HCT116 (cell line): ENCODE measurements at regions not wholly inside any gene's neighbourhood (a gene's known extent, or its start where the extent isn't known, plus 50 kb on each side); places are given as distances from the start of the nearest gene placed in this dataset.

ENCODE experiments used
- ATAC-seq: fragments of 200-7000 bp; cut with Tn5 transposase; 2 replicates; pipeline ENCODE4 v1.9.1; 2020; ENCODE audit warnings: mild to moderate bottlenecking, moderate library complexity
- BruUV-seq: library from RNA; stranded (reverse); fragments of 400-500 nt; replicated peaks from 2 replicates; lab custom pipeline; 2021; lab: Mats Ljungman, UMichigan
- CTCF ChIA-PET: fragments of 300-600 bp; sonication (Branson Sonifier 250); formaldehyde crosslinking; loops from one replicate; lab custom pipeline; 2021; ENCODE audit warnings: antibody characterized with exemption; lab: Charles Lee
- POLR2A ChIA-PET: fragments of 300-600, 350-600 bp; sonication (Branson Sonifier 250); formaldehyde crosslinking; loops from one replicate; lab custom pipeline; 2021; ENCODE audit warnings: antibody characterized with exemption; lab: Charles Lee
- RAD21 ChIA-PET, 2 experiments: fragments of 300-600 bp; sonication (Branson Sonifier 250); formaldehyde crosslinking; loops; one replicate each; lab custom pipeline; 2023; ENCODE audit warnings: low total read pairs in 2 of 2; ENCODE audit not compliant: uncharacterized antibody in 2 of 2, unreplicated experiment in 2 of 2, low non-redundant PET in 1 of 2; lab: Charles Lee
- DNase-seq: peaks from one replicate; pipeline ENCODE4 v3.0.0-alpha.2; 2010; ENCODE audit warnings: low read depth, low spot score
- H2AFZ ChIP-seq: fragments of 200-600 bp; shearing (Covaris generic), sonication (generic); 2 replicates; pipeline ENCODE4 v1.6.1; 2017; ENCODE audit warnings: low read depth, mixed run types, mixed read lengths, antibody characterized with exemption, low read length; ENCODE audit not compliant: poor library complexity, severe bottlenecking
- H3K27ac ChIP-seq: 2 replicates; pipeline ENCODE4 v1.5.1; 2012; ENCODE audit warnings: low read depth, low read length
- H3K27me3 ChIP-seq: fragments of 200-600 bp; sonication (generic); 2 replicates; pipeline ENCODE4 v1.6.1; 2016; ENCODE audit warnings: mixed run types, low read length, mixed read lengths; ENCODE audit not compliant: insufficient read depth
- H3K36me3 ChIP-seq, 2 experiments: fragments of 200-500 bp in 1 of 2; fragments of 200-600 bp in 1 of 2; sonication (Bioruptor generic) in 1 of 2; sonication (generic) in 1 of 2; 2 replicates each; pipeline versions ENCODE4 v1.5.1 to v1.6.1; 2014 to 2016; ENCODE audit warnings: low read length in 2 of 2, inconsistent platforms in 1 of 2, mixed read lengths in 1 of 2, mixed run types in 1 of 2; ENCODE audit not compliant: insufficient read depth in 2 of 2, control insufficient read depth in 1 of 2
- H3K4me1 ChIP-seq, 2 experiments: fragments of 200-600 bp in 1 of 2; sonication (generic) in 1 of 2; 2 replicates each; pipeline versions ENCODE4 v1.5.1 to v1.6.1; 2012 to 2017; ENCODE audit warnings: low read length in 2 of 2, inconsistent platforms in 1 of 2, mild to moderate bottlenecking in 1 of 2, mixed read lengths in 1 of 2, mixed run types in 1 of 2, moderate library complexity in 1 of 2; ENCODE audit not compliant: insufficient read depth in 2 of 2, control insufficient read depth in 1 of 2
- H3K4me2 ChIP-seq: fragments of 200-600 bp; sonication (generic); 2 replicates; pipeline ENCODE4 v1.6.1; 2017; ENCODE audit warnings: mixed run types, low read length, mixed read lengths
- H3K4me3 ChIP-seq, 2 experiments: fragments of 200-600 bp in 1 of 2; sonication (generic) in 1 of 2; replicated peaks in 1 of 2; 2 replicates each; pipeline ENCODE4 v1.5.1; 2011 to 2016; ENCODE audit warnings: low read length in 2 of 2, control low read depth in 1 of 2, low read depth in 1 of 2, mild to moderate bottlenecking in 1 of 2, mixed read lengths in 1 of 2, mixed run types in 1 of 2
- H3K79me2 ChIP-seq: fragments of 200-600 bp; sonication (generic); 2 replicates; pipeline ENCODE4 v1.6.1; 2017; ENCODE audit warnings: mild to moderate bottlenecking, mixed run types, low read length, moderate library complexity, mixed read lengths; ENCODE audit not compliant: insufficient read depth
- H3K9ac ChIP-seq: fragments of 200-600 bp; sonication (generic); 2 replicates; pipeline ENCODE4 v1.6.1; 2016; ENCODE audit warnings: low read length, mixed read lengths
- H3K9me2 ChIP-seq: fragments of 200-600 bp; sonication (generic), shearing (Covaris generic); 2 replicates; pipeline ENCODE4 v1.6.1; 2017; ENCODE audit warnings: mixed run types, mild to moderate bottlenecking, moderate library complexity; ENCODE audit not compliant: insufficient read depth
- H3K9me3 ChIP-seq, 2 experiments: fragments of 200-500 bp in 1 of 2; fragments of 200-600 bp in 1 of 2; sonication (Bioruptor generic) in 1 of 2; sonication (generic) in 1 of 2; 2 replicates each; pipeline ENCODE4 v1.6.1; 2014 to 2017; ENCODE audit warnings: low read length in 2 of 2, mixed read lengths in 2 of 2, inconsistent platforms in 1 of 2, low read depth in 1 of 2, mild to moderate bottlenecking in 1 of 2, mixed run types in 1 of 2, moderate library complexity in 1 of 2; ENCODE audit not compliant: control insufficient read depth in 1 of 2, insufficient read depth in 1 of 2
- H4K20me1 ChIP-seq: fragments of 200-600 bp; sonication (generic), shearing (Covaris generic); 2 replicates; pipeline ENCODE4 v1.6.1; 2017; ENCODE audit warnings: mixed run types, mild to moderate bottlenecking, moderate library complexity; ENCODE audit not compliant: insufficient read depth
- CBX3 ChIP-seq: IDR thresholded peaks from 2 replicates; pipeline ENCODE4 v1.6.1; 2012; ENCODE audit warnings: low read depth
- EGR1 ChIP-seq: IDR thresholded peaks from 2 replicates; pipeline ENCODE4 v1.6.1; 2012; ENCODE audit warnings: low read depth
- EZH2phosphoT487 ChIP-seq: fragments of 200-600 bp; IDR thresholded peaks from 2 replicates; pipeline ENCODE4 v1.6.1; 2018; ENCODE audit warnings: antibody characterized with exemption, borderline replicate concordance
- FOSL1 ChIP-seq: IDR thresholded peaks from 2 replicates; pipeline ENCODE4 v1.6.1; 2012; ENCODE audit warnings: low read depth
- MAX ChIP-seq: IDR thresholded peaks from 2 replicates; pipeline ENCODE4 v1.6.1; 2012
- POLR2AphosphoS5 ChIP-seq: IDR thresholded peaks from 2 replicates; pipeline ENCODE4 v1.6.1; 2011; ENCODE audit warnings: mild to moderate bottlenecking, low read depth, low read length, moderate library complexity
- RAD21 ChIP-seq: IDR thresholded peaks from 2 replicates; pipeline ENCODE4 v1.6.1; 2012; ENCODE audit warnings: low read depth, mild to moderate bottlenecking
- SIN3A ChIP-seq: IDR thresholded peaks from 2 replicates; pipeline ENCODE4 v1.6.1; 2012; ENCODE audit warnings: low read depth
- SRF ChIP-seq: IDR thresholded peaks from 2 replicates; pipeline ENCODE4 v1.6.1; 2012; ENCODE audit warnings: low read depth
- TCF7L2 ChIP-seq: IDR thresholded peaks from 2 replicates; pipeline ENCODE4 v1.7.0; 2011; ENCODE audit warnings: borderline replicate concordance, inconsistent platforms; ENCODE audit not compliant: insufficient read depth, insufficient read length; ENCODE audit errors: extremely low read depth
- YY1 ChIP-seq: IDR thresholded peaks from 2 replicates; pipeline ENCODE4 v1.6.1; 2011; ENCODE audit warnings: low read length, low read depth, moderate library complexity, mild to moderate bottlenecking; ENCODE audit not compliant: insufficient replicate concordance; ENCODE audit errors: extremely low read depth
- ZBTB33 ChIP-seq: IDR thresholded peaks from 2 replicates; pipeline ENCODE4 v1.6.1; 2011; ENCODE audit warnings: mild to moderate bottlenecking, low read length, moderate library complexity; ENCODE audit not compliant: insufficient replicate concordance; ENCODE audit errors: extremely low read depth
- ZFX ChIP-seq: fragments of 450-650 bp; IDR thresholded peaks from 2 replicates; pipeline ENCODE4 v1.6.1; 2017
- ZNF274 ChIP-seq: fragments of 200-500 bp; sonication (Bioruptor generic); IDR thresholded peaks from 2 replicates; pipeline ENCODE4 v1.6.1; 2014; ENCODE audit warnings: mild to moderate bottlenecking, low read depth, low read length, inconsistent platforms
- intact Hi-C: fragments of 100-400 bp; cut with micrococcal nuclease; formaldehyde crosslinking; loops from 2 replicates; pipeline ENCODE4 v1.10.0; 2022
- TF ChIP-seq, protein P1 (sequence below), 3 experiments: fragments of 200-600 bp in 1 of 3; sonication (generic) in 1 of 3; IDR thresholded peaks in 2 of 3; conservative IDR thresholded peaks in 1 of 3; 2 replicates each; pipeline ENCODE4 v1.5.1; 2012 to 2017; ENCODE audit warnings: low read depth in 2 of 3, low read length in 2 of 3, antibody characterized with exemption in 1 of 3, borderline replicate concordance in 1 of 3, control low read depth in 1 of 3, mild to moderate bottlenecking in 1 of 3, mixed read lengths in 1 of 3, mixed run types in 1 of 3, moderate library complexity in 1 of 3; ENCODE audit not compliant: insufficient read depth in 1 of 3

DNA sequence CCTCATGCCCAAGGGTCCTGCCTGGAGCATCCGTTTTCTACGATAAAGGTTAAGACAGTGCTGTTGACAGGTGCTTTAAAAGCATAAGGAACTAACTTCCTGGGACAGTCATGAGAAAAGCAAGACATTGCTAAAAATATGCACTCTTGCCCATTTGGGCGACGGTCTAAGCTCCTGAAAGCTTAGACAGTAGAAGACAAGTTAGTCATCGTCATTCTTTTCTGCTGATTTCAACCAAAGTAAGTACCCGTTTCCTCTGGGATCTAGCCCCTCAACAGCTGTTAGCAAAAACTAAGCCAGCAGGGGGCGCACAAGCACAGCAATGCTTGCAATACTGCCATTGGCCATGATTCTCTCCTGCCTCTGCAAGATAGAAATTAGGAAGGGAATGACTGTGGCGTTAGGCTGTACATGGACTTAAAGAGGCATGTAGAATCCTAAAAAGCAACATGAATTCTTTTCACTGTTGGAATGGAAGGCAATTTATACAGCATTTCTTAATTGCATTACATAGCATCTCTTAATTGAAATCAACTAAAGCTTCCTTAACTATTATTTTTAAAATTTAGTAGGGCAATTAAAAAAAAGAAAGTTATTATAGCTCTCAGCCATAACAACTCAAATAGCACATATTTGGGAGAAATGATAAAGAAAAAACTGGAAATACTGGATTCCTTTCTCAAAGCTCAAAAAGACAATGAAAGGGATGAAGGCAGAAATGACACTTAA is 147.8 kb upstream of the RALGAPA2 start:
- BruUV-seq, result no TSS peak
- RAD21 ChIA-PET, result interaction anchor here (0.5 to 0.9 kb wide), 2 partner anchors 22 to 645 kb away, joined by 3 read pairs; no protein-coding TSS in a partner anchor

More for the DNA sequence above, 147.8 kb upstream of the RALGAPA2 start:
- Histone ChIP-seq H3K9me3 (no peaks in the 10 kb centered on the region), H3K27ac (no peak overlapping the region), H3K79me2 (no peaks in the 10 kb centered on the region), H3K4me2 (peak overlapping the region; percentile 24; the same call in 1 of the 2 replicates), H3K36me3 (no peaks in the 10 kb centered on the region), H3K4me3 (no peak overlapping the region), H2AFZ (no peak overlapping the region), H3K4me1 (no peaks in the 10 kb centered on the region), H3K9me2 (no peaks in the 10 kb centered on the region), H4K20me1 (no peaks in the 10 kb centered on the region), H3K9ac (no peak overlapping the region), H3K27me3 (no peaks in the 10 kb centered on the region)
- ATAC-seq (peak; percentile 96), DNase-seq (peak; percentile 69)
- CTCF ChIA-PET, result interaction anchor here (0.8 to 3.7 kb wide), 12 partner anchors 9 to 645 kb away, joined by 3 to 19 read pairs (median 5); partner anchors contain the start of gene KIZ
- TF ChIP-seq TCF7L2, result no peak
- no peak for TF ChIP-seq MAX
- no peak for TF ChIP-seq ZNF274
- TF ChIP-seq RAD21, result peak; percentile 74
- TF ChIP-seq, protein P1, sequence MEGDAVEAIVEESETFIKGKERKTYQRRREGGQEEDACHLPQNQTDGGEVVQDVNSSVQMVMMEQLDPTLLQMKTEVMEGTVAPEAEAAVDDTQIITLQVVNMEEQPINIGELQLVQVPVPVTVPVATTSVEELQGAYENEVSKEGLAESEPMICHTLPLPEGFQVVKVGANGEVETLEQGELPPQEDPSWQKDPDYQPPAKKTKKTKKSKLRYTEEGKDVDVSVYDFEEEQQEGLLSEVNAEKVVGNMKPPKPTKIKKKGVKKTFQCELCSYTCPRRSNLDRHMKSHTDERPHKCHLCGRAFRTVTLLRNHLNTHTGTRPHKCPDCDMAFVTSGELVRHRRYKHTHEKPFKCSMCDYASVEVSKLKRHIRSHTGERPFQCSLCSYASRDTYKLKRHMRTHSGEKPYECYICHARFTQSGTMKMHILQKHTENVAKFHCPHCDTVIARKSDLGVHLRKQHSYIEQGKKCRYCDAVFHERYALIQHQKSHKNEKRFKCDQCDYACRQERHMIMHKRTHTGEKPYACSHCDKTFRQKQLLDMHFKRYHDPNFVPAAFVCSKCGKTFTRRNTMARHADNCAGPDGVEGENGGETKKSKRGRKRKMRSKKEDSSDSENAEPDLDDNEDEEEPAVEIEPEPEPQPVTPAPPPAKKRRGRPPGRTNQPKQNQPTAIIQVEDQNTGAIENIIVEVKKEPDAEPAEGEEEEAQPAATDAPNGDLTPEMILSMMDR (IDR thresholded peaks at IDR 0.05 in 2 of 3, conservative IDR thresholded peaks at IDR 0.05 in 1 of 3; ENCODE audit: borderline replicate concordance in 1 of 3, insufficient read depth in 1 of 3, low read depth in 2 of 3, low read length in 2 of 3), result peak; percentile 80 to 99 (median 94)
- no peak for TF ChIP-seq SIN3A
- no peak for TF ChIP-seq EGR1
- TF ChIP-seq YY1, result no peak
- no peak for TF ChIP-seq EZH2phosphoT487
- no peak for TF ChIP-seq FOSL1
- TF ChIP-seq SRF, result no peak
- no peak for TF ChIP-seq ZFX
- no peak for TF ChIP-seq ZBTB33
- TF ChIP-seq CBX3, result no peak
- TF ChIP-seq POLR2AphosphoS5, result no peak
- intact Hi-C loops, result loop anchor here (1.0 to 5.0 kb wide), 4 partner anchors 187 to 712 kb away; no protein-coding TSS in a partner anchor
- POLR2A ChIA-PET, result no interaction called here
